H9 (cell line): ENCODE measurements at regions not wholly inside any gene's neighbourhood (a gene's known extent, or its start where the extent isn't known, plus 50 kb on each side); places are given as distances from the start of the nearest gene placed in this dataset.

Experiments
- DNase-seq: peaks from one replicate; pipeline ENCODE4 v3.0.0-alpha.2; 2017
- H2AFZ ChIP-seq: one replicate; pipeline ENCODE4 v1.6.1; 2013; ENCODE audit warnings: mild to moderate bottlenecking, low read length, control low read depth, moderate library complexity
- H2AK5ac ChIP-seq: 2 replicates; pipeline ENCODE4 v1.6.1; 2013; ENCODE audit warnings: low read length, control low read depth, mixed read lengths; ENCODE audit not compliant: insufficient read length
- H2BK120ac ChIP-seq: one replicate; pipeline ENCODE4 v1.6.1; 2013; ENCODE audit warnings: low read depth, mild to moderate bottlenecking, low read length, control low read depth, inconsistent platforms; ENCODE audit not compliant: poor library complexity, severe bottlenecking
- H2BK12ac ChIP-seq: 2 replicates; pipeline ENCODE4 v1.6.1; 2013; ENCODE audit warnings: low read length, control low read depth, mixed read lengths, low read depth; ENCODE audit not compliant: insufficient read length
- H2BK15ac ChIP-seq: 2 replicates; pipeline ENCODE4 v1.6.1; 2013; ENCODE audit warnings: low read depth, low read length, control low read depth
- H2BK20ac ChIP-seq: one replicate; pipeline ENCODE4 v1.6.1; 2013; ENCODE audit warnings: low read depth, mild to moderate bottlenecking, low read length, control low read depth, inconsistent platforms; ENCODE audit not compliant: poor library complexity, severe bottlenecking
- H2BK5ac ChIP-seq: 2 replicates; pipeline ENCODE4 v1.6.1; 2013; ENCODE audit warnings: low read length, control low read depth, mixed read lengths; ENCODE audit not compliant: insufficient read length
- H3K14ac ChIP-seq: 2 replicates; pipeline ENCODE4 v1.6.1; 2013; ENCODE audit warnings: low read length, control low read depth; ENCODE audit not compliant: insufficient read depth
- H3K18ac ChIP-seq: 2 replicates; pipeline ENCODE4 v1.6.1; 2013; ENCODE audit warnings: low read depth, mild to moderate bottlenecking, mixed read lengths, low read length, control low read depth; ENCODE audit not compliant: insufficient read length
- H3K23ac ChIP-seq: 2 replicates; pipeline ENCODE4 v1.6.1; 2013; ENCODE audit warnings: low read length, control low read depth, mixed read lengths, low read depth; ENCODE audit not compliant: insufficient read length
- H3K23me2 ChIP-seq: 2 replicates; pipeline ENCODE4 v1.6.1; 2013; ENCODE audit warnings: low read depth, mild to moderate bottlenecking, mixed read lengths, low read length, control low read depth; ENCODE audit not compliant: insufficient read length, poor library complexity, severe bottlenecking
- H3K27ac ChIP-seq: 2 replicates; pipeline ENCODE4 v1.5.1; 2013; ENCODE audit warnings: low read length, control low read depth, mixed read lengths, low read depth; ENCODE audit not compliant: insufficient read length
- H3K27me3 ChIP-seq: 2 replicates; pipeline ENCODE4 v1.6.1; 2013; ENCODE audit warnings: low read length, control low read depth, inconsistent platforms; ENCODE audit not compliant: insufficient read depth
- H3K4ac ChIP-seq: 2 replicates; pipeline ENCODE4 v1.6.1; 2013; ENCODE audit warnings: low read depth, mild to moderate bottlenecking, control low read depth, inconsistent platforms, low read length, moderate library complexity
- H3K4me1 ChIP-seq: 2 replicates; pipeline ENCODE4 v1.6.1; 2013; ENCODE audit warnings: low read length, control low read depth, inconsistent platforms; ENCODE audit not compliant: insufficient read depth
- H3K4me2 ChIP-seq: 2 replicates; pipeline ENCODE4 v1.6.1; 2013; ENCODE audit warnings: low read length, control low read depth, mixed read lengths; ENCODE audit not compliant: insufficient read length, insufficient read depth
- H3K56ac ChIP-seq: 2 replicates; pipeline ENCODE4 v1.6.1; 2013; ENCODE audit warnings: low read depth, mild to moderate bottlenecking, mixed read lengths, low read length, control low read depth; ENCODE audit not compliant: insufficient read length
- H3K79me1 ChIP-seq: 2 replicates; pipeline ENCODE4 v1.6.1; 2013; ENCODE audit warnings: low read depth, mild to moderate bottlenecking, moderate library complexity, low read length, control low read depth, inconsistent platforms; ENCODE audit not compliant: insufficient read depth, poor library complexity, severe bottlenecking
- H3K79me2 ChIP-seq: 2 replicates; pipeline ENCODE4 v1.6.1; 2013; ENCODE audit warnings: low read length, control low read depth, inconsistent platforms; ENCODE audit not compliant: insufficient read depth
- H3K9ac ChIP-seq: 2 replicates; pipeline ENCODE4 v1.6.1; 2013; ENCODE audit warnings: low read length, control low read depth, mixed read lengths; ENCODE audit not compliant: insufficient read length; ENCODE audit errors: extremely low read depth
- H3K9me3 ChIP-seq: one replicate; pipeline ENCODE4 v1.6.1; 2013; ENCODE audit warnings: low read depth, low read length, inconsistent platforms; ENCODE audit not compliant: control insufficient read depth
- H3T11ph ChIP-seq: one replicate; pipeline ENCODE4 v1.6.1; 2013; ENCODE audit warnings: mild to moderate bottlenecking, low read length, control low read depth, inconsistent platforms
- H4K20me1 ChIP-seq: one replicate; pipeline ENCODE4 v1.6.1; 2013; ENCODE audit not compliant: control insufficient read depth, insufficient read length, insufficient read depth
- H4K5ac ChIP-seq: 2 replicates; pipeline ENCODE4 v1.6.1; 2013; ENCODE audit warnings: low read depth, mild to moderate bottlenecking, mixed read lengths, low read length, control low read depth; ENCODE audit not compliant: insufficient read length
- H4K8ac ChIP-seq: replicated peaks from 2 replicates; pipeline ENCODE4 v1.6.1; 2013; ENCODE audit warnings: low read length, control low read depth, mixed read lengths, low read depth; ENCODE audit not compliant: insufficient read length
- H4K91ac ChIP-seq: 2 replicates; pipeline ENCODE4 v1.6.1; 2013; ENCODE audit warnings: low read depth, mild to moderate bottlenecking, moderate library complexity, mixed read lengths, low read length, control low read depth; ENCODE audit not compliant: insufficient read length
- H3K27ac Mint-ChIP-seq, 3 experiments: 2 replicates in 2 of 3; 3 replicates in 1 of 3; pipeline ENCODE4 v1.8.0; 2020 to 2021; ENCODE audit warnings: mixed read lengths in 3 of 3, mild to moderate bottlenecking in 1 of 3, moderate library complexity in 1 of 3
- H3K27me3 Mint-ChIP-seq: 2 replicates; pipeline ENCODE4 v1.8.0; 2021; ENCODE audit warnings: low read depth, mild to moderate bottlenecking, moderate library complexity, mixed read lengths
- H3K36me3 Mint-ChIP-seq, 3 experiments: 2 replicates in 2 of 3; 3 replicates in 1 of 3; pipeline ENCODE4 v1.8.0; 2020 to 2021; ENCODE audit warnings: low read depth in 3 of 3, mixed read lengths in 3 of 3; ENCODE audit not compliant: insufficient read depth in 1 of 3
- H3K4me1 Mint-ChIP-seq, 2 experiments: 2 replicates each; pipeline ENCODE4 v1.8.0; 2020; ENCODE audit warnings: mixed read lengths in 2 of 2
- H3K4me3 Mint-ChIP-seq, 2 experiments: 2 replicates in 1 of 2; 3 replicates in 1 of 2; pipeline ENCODE4 v1.8.0; 2020 to 2021; ENCODE audit warnings: mild to moderate bottlenecking in 2 of 2, mixed read lengths in 2 of 2, moderate library complexity in 1 of 2
- H3K9me3 Mint-ChIP-seq, 2 experiments: 2 replicates in 1 of 2; 3 replicates in 1 of 2; pipeline ENCODE4 v1.8.0; 2020; ENCODE audit warnings: mild to moderate bottlenecking in 2 of 2, mixed read lengths in 2 of 2, moderate library complexity in 1 of 2
- CTCF ChIP-seq: fragments of 200-600 bp; sonication (generic); conservative IDR thresholded peaks from 3 replicates; pipeline ENCODE4 v1.8.0; 2021; ENCODE audit warnings: antibody characterized with exemption, mild to moderate bottlenecking

GRCh38 chr16:58807276-58807675 is 73.2 kb upstream of the GOT2 start:
- peaks cover 6% of the 10 kb centered on the region for H3K9me3 ChIP-seq
- H3K9me3 Mint-ChIP-seq = peaks cover 32 to 39% of the 10 kb centered on the region in 2 experiments
- no peaks in the 10 kb centered on the region for H3K27me3 Mint-ChIP-seq
- no peaks in the 10 kb centered on the region for H3K79me1 ChIP-seq
- no peak overlapping the region for H3K23ac ChIP-seq
- no peak for DNase-seq
- no peak overlapping the region for H2AK5ac ChIP-seq
- H2BK12ac ChIP-seq = no peak overlapping the region
- TF ChIP-seq CTCF = no peak
- H3K27ac ChIP-seq = no peak overlapping the region
- no peak overlapping the region for H3K4ac ChIP-seq
- H3K4me1 ChIP-seq = no peaks in the 10 kb centered on the region
- H3K4me2 ChIP-seq = no peak overlapping the region
- no peak overlapping the region for H3K9ac ChIP-seq
- H4K5ac ChIP-seq = no peak overlapping the region
- H3K27ac Mint-ChIP-seq = no peak overlapping the region
- no peak overlapping the region for H2BK15ac ChIP-seq
- H3K14ac ChIP-seq = no peak overlapping the region
- H3K79me2 ChIP-seq = no peaks in the 10 kb centered on the region
- no peaks in the 10 kb centered on the region for H3K27me3 ChIP-seq
- no peaks in the 10 kb centered on the region for H3K4me1 Mint-ChIP-seq
- no peak overlapping the region for H4K8ac ChIP-seq
- H2BK5ac ChIP-seq = no peak overlapping the region
- H4K20me1 ChIP-seq = no peaks in the 10 kb centered on the region
- peaks cover 6 to 30% (median 9%) of the 10 kb centered on the region in 3 experiments; a peak in 6 of 7 replicates for H3K36me3 Mint-ChIP-seq
- no peak overlapping the region for H3K4me3 Mint-ChIP-seq
- H2BK120ac ChIP-seq = no peak overlapping the region
- H4K91ac ChIP-seq = no peak overlapping the region
- no peak overlapping the region for H2AFZ ChIP-seq
- H3T11ph ChIP-seq = no peak overlapping the region
- no peak overlapping the region for H3K18ac ChIP-seq
- H2BK20ac ChIP-seq = no peak overlapping the region
- no peak overlapping the region for H3K56ac ChIP-seq
- H3K23me2 ChIP-seq = no peaks in the 10 kb centered on the region
